Pancreas (tissue), 10 donors: ENCODE measurements at regions not wholly inside any gene's neighbourhood (a gene's known extent, or its start where the extent isn't known, plus 50 kb on each side); places are given as distances from the start of the nearest gene placed in this dataset.

Experiments
- ATAC-seq, 4 donors: fragments of 200-7000 bp; cut with Tn5 transposase; one replicate each; pipeline versions ENCODE4 v1.8.0 to v1.9.1; 2020; ENCODE audit warnings: mild to moderate bottlenecking in 4 of 4, moderate library complexity in 4 of 4
- DNase-seq, 6 donors: peaks; one replicate each; pipeline ENCODE4 v3.0.0-alpha.2; 2020
- FAIRE-seq: peaks from 2 replicates; lab custom pipeline; 2012; peaks lifted over from hg19 to GRCh38; lab: Jason Lieb, UNC
- H3K27ac ChIP-seq, 4 donors: fragments of 200-600 bp; sonication (generic); 1 replicate in 3 of 4; 2 replicates in 1 of 4; pipeline versions ENCODE4 v1.5.0 to v1.8.0; 2020
- H3K27me3 ChIP-seq, 4 donors: fragments of 200-600 bp; one replicate each; pipeline ENCODE4 v1.8.0; 2021
- H3K36me3 ChIP-seq, 3 donors: fragments of 200-600 bp; sonication (generic) in 1 of 3; one replicate each; pipeline versions ENCODE4 v1.5.0 to v1.8.0; 2020 to 2021
- H3K4me1 ChIP-seq, 3 donors: fragments of 200-600 bp; one replicate each; pipeline ENCODE4 v1.8.0; 2021
- H3K4me3 ChIP-seq, 4 donors: fragments of 200-600 bp; sonication (generic) in 2 of 4; one replicate each; pipeline versions ENCODE4 v1.5.0 to v1.8.0; 2020 to 2021
- H3K9me3 ChIP-seq, 4 donors: fragments of 200-600 bp; one replicate each; pipeline ENCODE4 v1.8.0; 2021
- WGBS, 2 donors: extraction: QIAGEN DNeasy Blood & Tissue Kit; methylation state at CpG; one replicate each; pipeline ENCODE4 v1.1.7; 2013; 5-methylcytosine and 5-hydroxymethylcytosine counted together
- intact Hi-C, 3 donors: fragments of 100-400 bp; cut with DNase I; formaldehyde crosslinking; loops; one replicate each; pipeline versions ENCODE4 v1.11.1 to v1.14.2; 2022
- TF ChIP-seq, protein P1 (sequence below), 4 donors: fragments of 200-600 bp; sonication (generic) in 3 of 4; IDR thresholded peaks; one replicate each; pipeline versions ENCODE4 v1.5.0 to v1.8.0; 2021; ENCODE audit warnings: antibody characterized with exemption in 4 of 4
- donor health status: healthy with polysubstance abuse.
- donor health status: DM: no; HTN: no; CAD: no; lungs with moderate emphysema.
- donor health status: DM: no; HTN: no; CAD: no.
- donor health status: control.
- donor health status: control.
- donor health status: Bipolar disorder and iron deficiency.
- donor health status: DM: yes; HTN: yes; CAD: no.
- donor health status: DM: no; HTN: no; CAD: no.
- donor health status: DM: no; HTN: no; CAD: no.
- donor health status: DM: yes; HTN: yes; CAD: no.

- DNase-seq (no peak), ATAC-seq (no peak), FAIRE-seq (no peak)
- no peaks in the 10 kb centered on the region for H3K9me3 ChIP-seq
- no peaks in the 10 kb centered on the region for H3K27me3 ChIP-seq
- WGBS, 2 donors = 62 to 69% methylated on average over 3 of the region's 3 CpGs
- H3K4me1 ChIP-seq = no peaks in the 10 kb centered on the region
- H3K36me3 ChIP-seq = no peaks in the 10 kb centered on the region
- intact Hi-C loops = no loop called here
- TF ChIP-seq, protein P1, sequence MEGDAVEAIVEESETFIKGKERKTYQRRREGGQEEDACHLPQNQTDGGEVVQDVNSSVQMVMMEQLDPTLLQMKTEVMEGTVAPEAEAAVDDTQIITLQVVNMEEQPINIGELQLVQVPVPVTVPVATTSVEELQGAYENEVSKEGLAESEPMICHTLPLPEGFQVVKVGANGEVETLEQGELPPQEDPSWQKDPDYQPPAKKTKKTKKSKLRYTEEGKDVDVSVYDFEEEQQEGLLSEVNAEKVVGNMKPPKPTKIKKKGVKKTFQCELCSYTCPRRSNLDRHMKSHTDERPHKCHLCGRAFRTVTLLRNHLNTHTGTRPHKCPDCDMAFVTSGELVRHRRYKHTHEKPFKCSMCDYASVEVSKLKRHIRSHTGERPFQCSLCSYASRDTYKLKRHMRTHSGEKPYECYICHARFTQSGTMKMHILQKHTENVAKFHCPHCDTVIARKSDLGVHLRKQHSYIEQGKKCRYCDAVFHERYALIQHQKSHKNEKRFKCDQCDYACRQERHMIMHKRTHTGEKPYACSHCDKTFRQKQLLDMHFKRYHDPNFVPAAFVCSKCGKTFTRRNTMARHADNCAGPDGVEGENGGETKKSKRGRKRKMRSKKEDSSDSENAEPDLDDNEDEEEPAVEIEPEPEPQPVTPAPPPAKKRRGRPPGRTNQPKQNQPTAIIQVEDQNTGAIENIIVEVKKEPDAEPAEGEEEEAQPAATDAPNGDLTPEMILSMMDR (IDR thresholded peaks at IDR 0.05) = no peak
- no peak overlapping the region for H3K4me3 ChIP-seq
- no peak overlapping the region for H3K27ac ChIP-seq
Observed at GRCh38 chr6:163797296-163797845, 382.9 kb downstream of the QKI start.

DNA sequence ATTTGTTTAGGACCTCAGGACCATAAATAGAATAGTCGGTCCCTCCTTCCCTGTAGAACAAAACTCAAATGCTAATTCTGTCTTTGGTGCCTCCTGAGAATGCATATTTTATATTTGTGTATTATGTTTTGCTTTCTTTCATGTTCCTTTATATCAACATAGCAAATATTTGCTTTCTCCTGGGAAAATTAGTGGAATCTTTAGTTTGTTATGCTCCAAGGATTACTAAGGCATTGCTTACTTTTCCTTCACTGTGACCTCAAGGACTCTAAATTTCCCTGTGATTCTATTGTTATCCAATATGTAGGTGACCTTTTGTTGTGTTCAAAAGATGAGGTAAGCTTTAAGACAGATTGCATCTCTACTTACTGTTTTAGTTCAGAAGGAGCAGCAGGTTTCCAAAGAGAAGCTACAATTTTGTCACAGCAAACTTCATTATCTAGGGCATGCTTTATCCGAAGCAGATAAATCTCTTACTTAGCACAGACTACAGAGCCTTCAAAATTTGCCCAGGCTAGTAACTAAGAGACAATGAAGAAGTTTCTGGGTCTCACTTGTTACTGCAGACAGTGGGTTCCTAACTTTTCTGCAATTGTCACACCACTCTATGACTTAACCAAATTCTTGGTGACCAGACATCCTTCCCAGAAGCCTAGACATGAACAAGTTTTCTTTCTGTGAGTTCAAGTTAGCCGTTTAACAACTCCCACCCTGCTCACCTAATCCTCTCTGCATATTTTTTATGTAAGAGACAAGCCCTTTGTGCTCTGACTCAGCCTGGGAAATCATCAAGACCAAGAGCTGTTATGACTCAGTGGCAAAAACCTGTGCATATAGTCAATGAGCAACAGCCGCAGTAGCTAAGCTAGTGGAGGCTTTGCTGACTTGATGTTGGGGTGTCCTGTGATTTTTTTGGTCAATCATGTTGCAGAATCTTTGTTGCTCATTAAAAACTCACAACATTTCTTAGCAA, 378.8 kb downstream of the QKI start:
- intact Hi-C loops = no loop called here
- TF ChIP-seq, protein P1 (IDR thresholded peaks at IDR 0.05) = no peak
- Histone ChIP-seq H3K4me1 (no peaks in the 10 kb centered on the region), H3K36me3 (no peaks in the 10 kb centered on the region), H3K27me3 (no peaks in the 10 kb centered on the region), H3K4me3 (no peak overlapping the region), H3K9me3 (no peaks in the 10 kb centered on the region), H3K27ac (no peak overlapping the region)
- DNase-seq (no peak), FAIRE-seq (no peak), ATAC-seq (no peak)
- WGBS, 2 donors = 46 to 59% methylated on average over 4 of the region's 4 CpGs

- DNase-seq (no peak), FAIRE-seq (no peak), ATAC-seq (no peak)
- TF ChIP-seq, protein P1 (IDR thresholded peaks at IDR 0.05) = no peak
- Histone ChIP-seq H3K4me3 (no peak overlapping the region), H3K9me3 (no peaks in the 10 kb centered on the region), H3K27me3 (no peaks in the 10 kb centered on the region), H3K4me1 (no peaks in the 10 kb centered on the region), H3K27ac (no peak overlapping the region), H3K36me3 (no peaks in the 10 kb centered on the region)
- WGBS, 2 donors = 56 to 62% methylated on average over 5 of the region's 5 CpGs
- intact Hi-C loops = no loop called here
Observed at GRCh38 chr6:163790266-163790840, 375.8 kb downstream of the QKI start.

DNA sequence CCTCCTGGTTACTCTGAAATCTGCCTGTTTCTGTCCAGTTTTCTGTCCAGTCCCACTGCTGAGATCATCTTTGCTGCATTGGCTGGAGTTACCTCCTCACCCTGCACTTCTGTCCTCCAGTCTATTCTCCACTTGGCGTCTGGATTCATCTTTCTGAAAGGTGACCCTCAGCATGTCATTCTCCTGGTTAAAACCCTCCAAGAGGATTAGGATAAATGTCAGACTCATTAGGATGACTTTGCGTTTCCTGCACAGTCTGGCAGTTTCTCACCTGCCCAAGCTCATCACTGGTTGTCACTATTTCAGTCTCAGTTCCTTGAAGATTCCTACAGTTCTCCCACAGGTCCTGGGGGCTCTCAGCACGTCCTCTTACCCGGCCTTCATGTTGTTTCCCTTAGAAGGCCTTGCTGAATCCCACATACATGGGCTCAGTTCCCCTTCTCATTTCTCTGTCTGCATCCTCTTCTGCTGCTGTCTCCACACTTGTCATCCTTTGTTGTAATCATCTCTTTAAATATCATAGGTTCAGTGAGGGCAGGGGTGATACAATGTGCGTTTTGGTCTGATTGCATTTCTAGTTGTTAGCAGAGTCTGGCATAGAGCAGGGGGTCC, 374.8 kb downstream of the QKI start:
- FAIRE-seq (no peak), ATAC-seq (no peak), DNase-seq (no peak)
- Histone ChIP-seq H3K27me3 (no peaks in the 10 kb centered on the region), H3K9me3 (no peaks in the 10 kb centered on the region), H3K4me1 (no peaks in the 10 kb centered on the region), H3K36me3 (no peaks in the 10 kb centered on the region), H3K4me3 (no peak overlapping the region), H3K27ac (no peak overlapping the region)
- TF ChIP-seq, protein P1 (IDR thresholded peaks at IDR 0.05) = no peak
- intact Hi-C loops = no loop called here
- whole genome bisulfite sequencing, 2 donors = 64 to 69% methylated on average over 5 of the region's 5 CpGs
